ENCODE measurements at regions not wholly inside any gene's neighbourhood (a gene's known extent, or its start where the extent isn't known, plus 50 kb on each side); places are given as distances from the start of the nearest gene placed in this dataset.

- TF ChIP-seq CTCF (conservative IDR thresholded peaks at IDR 0.05; ENCODE audit: low read length) (no peak), EZH2phosphoT487 (IDR thresholded peaks at IDR 0.05; ENCODE audit: borderline replicate concordance, low read depth, low read length) (no peak)
Measured at GRCh38 chr5:12113062-12113461, 208.8 kb upstream of the CTNND2 start.
